ENCODE measurements at regions not wholly inside any gene's neighbourhood (a gene's known extent, or its start where the extent isn't known, plus 50 kb on each side); places are given as distances from the start of the nearest gene placed in this dataset.
"Not testable (repeated sequence)": the region's sequence is repeated elsewhere in the genome, so short reads cannot be mapped to it uniquely, and the experiment has no call there.

- 85 to 86% methylated on average over 4 of the region's 4 CpGs for WGBS, 2 donors
- H3K9me3 ChIP-seq (ENCODE audit: control insufficient read depth, low read length), result no peaks in the 10 kb centered on the region
Observed at GRCh38 chr6:23661549-23661948, 464.5 kb upstream of the NRSN1 start.

GRCh38 chr6:23663096-23663495 lies 462.9 kb upstream of the NRSN1 start:
- intact Hi-C loops (cut with DNase I), result no loop called here
- H3K27me3 ChIP-seq (ENCODE audit: control insufficient read depth in 1 of 2, insufficient read depth in 2 of 2, low read length in 1 of 2), result no peaks in the 10 kb centered on the region
- no peak for DNase-seq
- WGBS, 2 donors, result 60 to 68% methylated on average over 3 of the region's 3 CpGs
- H3K27ac ChIP-seq (ENCODE audit: low read depth in 1 of 2, low read length in 2 of 2), result no peak overlapping the region
- H3K9me3 ChIP-seq (ENCODE audit: control insufficient read depth, low read length), result no peaks in the 10 kb centered on the region
- no peak overlapping the region for H3K4me3 ChIP-seq (ENCODE audit: low read length in 2 of 2)
- ATAC-seq (ENCODE audit: low FRiP score), result no peak
- H3K36me3 ChIP-seq (ENCODE audit: control insufficient read depth in 1 of 2, insufficient read depth in 2 of 2, low read length in 1 of 2), result no peaks in the 10 kb centered on the region
- H3K4me1 ChIP-seq (ENCODE audit: control insufficient read depth in 1 of 2, insufficient read depth in 2 of 2, low read length in 2 of 2), result no peaks in the 10 kb centered on the region

More at GRCh38 chr6:23661549-23661948, 464.5 kb upstream of the NRSN1 start:
- H3K27me3 ChIP-seq (ENCODE audit: control insufficient read depth in 1 of 2, insufficient read depth in 2 of 2, low read length in 1 of 2), result no peaks in the 10 kb centered on the region
- intact Hi-C loops (cut with DNase I), result no loop called here
- H3K4me1 ChIP-seq (ENCODE audit: control insufficient read depth in 1 of 2, insufficient read depth in 2 of 2, low read length in 2 of 2), result no peaks in the 10 kb centered on the region
- no peak overlapping the region for H3K27ac ChIP-seq (ENCODE audit: low read depth in 1 of 2, low read length in 2 of 2)
- ATAC-seq (ENCODE audit: low FRiP score) (no peak), DNase-seq (no peak)
- H3K36me3 ChIP-seq (ENCODE audit: control insufficient read depth in 1 of 2, insufficient read depth in 2 of 2, low read length in 1 of 2), result no peaks in the 10 kb centered on the region
- no peak overlapping the region for H3K4me3 ChIP-seq (ENCODE audit: low read length in 2 of 2)

DNA sequence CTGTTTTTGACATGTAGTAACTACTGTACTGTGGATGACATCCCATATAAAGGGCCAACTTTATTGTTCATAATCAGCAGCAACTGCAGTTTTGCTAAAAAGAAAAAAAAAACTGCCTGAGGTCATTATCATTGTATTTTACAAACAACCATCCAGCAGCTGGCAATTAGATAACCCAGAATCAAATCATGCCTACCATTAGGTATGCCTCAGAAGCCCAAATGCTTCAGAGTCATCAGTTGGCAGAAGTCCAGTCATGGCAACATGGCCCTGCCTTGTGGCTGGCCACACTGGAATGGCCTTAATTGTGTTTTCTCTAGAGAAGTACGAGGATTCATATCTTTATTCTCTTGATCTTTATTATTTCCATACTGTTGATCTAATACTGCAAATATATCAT lies 462.4 kb upstream of the NRSN1 start:
- no peak for DNase-seq
- Histone ChIP-seq H3K4me3 (ENCODE audit: low read length in 2 of 2) (no peak overlapping the region), H3K27ac (ENCODE audit: low read depth in 1 of 2, low read length in 2 of 2) (no peak overlapping the region), H3K36me3 (ENCODE audit: control insufficient read depth in 1 of 2, insufficient read depth in 2 of 2, low read length in 1 of 2) (no peaks in the 10 kb centered on the region), H3K27me3 (ENCODE audit: control insufficient read depth in 1 of 2, insufficient read depth in 2 of 2, low read length in 1 of 2) (no peaks in the 10 kb centered on the region), H3K4me1 (ENCODE audit: control insufficient read depth in 1 of 2, insufficient read depth in 2 of 2, low read length in 2 of 2) (no peaks in the 10 kb centered on the region), H3K9me3 (ENCODE audit: control insufficient read depth, low read length) (no peaks in the 10 kb centered on the region)
- intact Hi-C loops (cut with DNase I), result no loop called here
- ATAC-seq (ENCODE audit: low FRiP score), result no peak
- 74 to 84% methylated on average over 1 of the region's 1 CpG for WGBS, 2 donors

- H3K4me3 ChIP-seq (ENCODE audit: low read length in 2 of 2); ATAC-seq (ENCODE audit: low FRiP score); H3K4me1 ChIP-seq (ENCODE audit: control insufficient read depth in 1 of 2, insufficient read depth in 2 of 2, low read length in 2 of 2); H3K36me3 ChIP-seq (ENCODE audit: control insufficient read depth in 1 of 2, insufficient read depth in 2 of 2, low read length in 1 of 2); DNase-seq; H3K9me3 ChIP-seq (ENCODE audit: control insufficient read depth, low read length); H3K27ac ChIP-seq (ENCODE audit: low read depth in 1 of 2, low read length in 2 of 2); intact Hi-C loops (cut with DNase I); H3K27me3 ChIP-seq (ENCODE audit: control insufficient read depth in 1 of 2, insufficient read depth in 2 of 2, low read length in 1 of 2): not testable (repeated sequence)
- whole genome bisulfite sequencing, 2 donors, result 94 to 95% methylated on average over 6 of the region's 6 CpGs
Observed at GRCh38 chr6:23665911-23666310, 460.1 kb upstream of the NRSN1 start.

DNA sequence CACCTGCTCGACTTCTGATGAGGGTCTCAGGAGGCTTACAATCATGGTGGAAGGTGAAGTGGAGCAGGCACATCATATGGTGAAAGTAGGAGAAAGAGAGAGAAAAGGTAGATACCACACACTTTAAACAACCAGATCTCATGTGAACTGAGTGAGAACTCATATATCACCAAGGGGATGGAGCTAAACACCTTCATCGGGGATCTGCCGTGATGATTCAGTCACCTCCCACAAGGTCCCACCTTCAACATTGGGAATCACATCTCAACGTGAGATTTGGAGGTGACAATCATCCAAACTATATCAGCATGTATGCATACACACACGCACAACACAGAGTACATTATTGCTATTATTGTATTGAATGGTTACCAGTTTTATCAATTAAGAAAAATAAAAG lies 453.3 kb upstream of the NRSN1 start:
- no peak for ATAC-seq (ENCODE audit: low FRiP score)
- Histone ChIP-seq H3K9me3 (ENCODE audit: control insufficient read depth, low read length) (peaks cover 3% of the 10 kb centered on the region), H3K4me1 (ENCODE audit: control insufficient read depth in 1 of 2, insufficient read depth in 2 of 2, low read length in 2 of 2) (no peaks in the 10 kb centered on the region), H3K4me3 (ENCODE audit: low read length in 2 of 2) (no peak overlapping the region), H3K27ac (ENCODE audit: low read depth in 1 of 2, low read length in 2 of 2) (no peak overlapping the region), H3K36me3 (ENCODE audit: control insufficient read depth in 1 of 2, insufficient read depth in 2 of 2, low read length in 1 of 2) (no peaks in the 10 kb centered on the region), H3K27me3 (ENCODE audit: control insufficient read depth in 1 of 2, insufficient read depth in 2 of 2, low read length in 1 of 2) (no peaks in the 10 kb centered on the region)
- intact Hi-C loops (cut with DNase I), result no loop called here
- DNase-seq, result no peak
- WGBS, 2 donors, result 93 to 95% methylated on average over 5 of the region's 5 CpGs

GRCh38 chr6:23678626-23679025 lies 447.4 kb upstream of the NRSN1 start:
- H3K27me3 ChIP-seq (ENCODE audit: control insufficient read depth in 1 of 2, insufficient read depth in 2 of 2, low read length in 1 of 2), result no peaks in the 10 kb centered on the region
- no peak for ATAC-seq (ENCODE audit: low FRiP score)
- WGBS, 2 donors, result 82 to 93% methylated on average over 3 of the region's 3 CpGs
- H3K36me3 ChIP-seq (ENCODE audit: control insufficient read depth in 1 of 2, insufficient read depth in 2 of 2, low read length in 1 of 2), result no peaks in the 10 kb centered on the region
- intact Hi-C loops (cut with DNase I), result no loop called here
- H3K4me1 ChIP-seq (ENCODE audit: control insufficient read depth in 1 of 2, insufficient read depth in 2 of 2, low read length in 2 of 2), result no peaks in the 10 kb centered on the region
- H3K9me3 ChIP-seq (ENCODE audit: control insufficient read depth, low read length), result no peaks in the 10 kb centered on the region
- no peak overlapping the region for H3K4me3 ChIP-seq (ENCODE audit: low read length in 2 of 2)
- DNase-seq, result no peak
- no peak overlapping the region for H3K27ac ChIP-seq (ENCODE audit: low read depth in 1 of 2, low read length in 2 of 2)

DNA sequence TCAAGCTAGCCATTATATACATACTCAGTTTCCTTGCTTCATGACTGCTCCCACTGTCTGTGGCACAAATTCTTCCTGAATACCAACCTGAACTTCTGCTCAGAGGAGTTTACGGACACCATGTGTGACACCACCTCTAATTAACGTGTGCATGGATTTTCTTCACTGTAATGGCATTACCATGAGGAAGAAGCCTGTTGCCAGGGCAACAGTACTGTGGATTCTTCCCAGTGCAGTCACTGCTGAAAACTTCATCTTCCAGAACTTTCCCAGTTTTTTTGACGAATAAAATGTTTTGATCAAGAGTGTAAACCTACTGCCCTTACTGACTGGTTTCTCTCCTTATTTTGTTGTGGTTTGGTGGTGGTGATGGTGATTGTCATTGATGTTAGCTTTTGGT lies 444.3 kb upstream of the NRSN1 start:
- ATAC-seq (ENCODE audit: low FRiP score) (no peak), DNase-seq (no peak)
- H3K36me3 ChIP-seq (ENCODE audit: control insufficient read depth in 1 of 2, insufficient read depth in 2 of 2, low read length in 1 of 2), result no peaks in the 10 kb centered on the region
- 52 to 55% methylated on average over 3 of the region's 3 CpGs for WGBS, 2 donors
- H3K4me1 ChIP-seq (ENCODE audit: control insufficient read depth in 1 of 2, insufficient read depth in 2 of 2, low read length in 2 of 2), result no peaks in the 10 kb centered on the region
- no peak overlapping the region for H3K27ac ChIP-seq (ENCODE audit: low read depth in 1 of 2, low read length in 2 of 2)
- no peak overlapping the region for H3K4me3 ChIP-seq (ENCODE audit: low read length in 2 of 2)
- intact Hi-C loops (cut with DNase I), result no loop called here
- H3K9me3 ChIP-seq (ENCODE audit: control insufficient read depth, low read length), result no peaks in the 10 kb centered on the region
- no peaks in the 10 kb centered on the region for H3K27me3 ChIP-seq (ENCODE audit: control insufficient read depth in 1 of 2, insufficient read depth in 2 of 2, low read length in 1 of 2)

DNA sequence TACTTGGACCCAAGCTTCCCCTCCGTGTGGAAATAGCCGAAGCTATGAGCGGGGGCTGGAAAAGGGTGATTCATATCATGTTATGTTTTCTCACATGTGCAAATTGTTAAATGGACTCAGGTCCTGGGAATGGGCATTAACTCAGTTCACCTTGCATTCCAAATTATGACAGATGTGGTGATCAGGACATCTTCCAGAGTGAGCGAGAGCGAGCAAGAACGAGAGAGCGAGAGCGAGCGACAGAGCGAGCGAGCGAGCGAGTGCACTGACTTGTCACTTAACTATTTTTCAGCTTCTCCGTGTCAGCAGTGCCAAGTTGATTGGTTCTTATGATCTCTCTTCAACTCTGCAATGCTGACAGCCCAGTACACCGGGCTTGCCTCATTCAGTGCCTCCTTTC lies 437.4 kb upstream of the NRSN1 start:
- WGBS, 2 donors, result 24 to 60% methylated on average over 15 of the region's 15 CpGs
- intact Hi-C loops (cut with DNase I), result no loop called here
- DNase-seq, result no peak
- no peak for ATAC-seq (ENCODE audit: low FRiP score)
- no peak overlapping the region for H3K4me3 ChIP-seq (ENCODE audit: low read length in 2 of 2)
- no peak overlapping the region for H3K27ac ChIP-seq (ENCODE audit: low read depth in 1 of 2, low read length in 2 of 2)
- no peaks in the 10 kb centered on the region for H3K27me3 ChIP-seq (ENCODE audit: control insufficient read depth in 1 of 2, insufficient read depth in 2 of 2, low read length in 1 of 2)
- H3K36me3 ChIP-seq (ENCODE audit: control insufficient read depth in 1 of 2, insufficient read depth in 2 of 2, low read length in 1 of 2), result no peaks in the 10 kb centered on the region
- no peaks in the 10 kb centered on the region for H3K9me3 ChIP-seq (ENCODE audit: control insufficient read depth, low read length)
- no peaks in the 10 kb centered on the region for H3K4me1 ChIP-seq (ENCODE audit: control insufficient read depth in 1 of 2, insufficient read depth in 2 of 2, low read length in 2 of 2)

- intact Hi-C loops (cut with DNase I), result no loop called here
- no peak for ATAC-seq (ENCODE audit: low FRiP score)
- 32 to 37% methylated on average over 5 of the region's 5 CpGs for WGBS, 2 donors
- Histone ChIP-seq H3K27ac (ENCODE audit: low read depth in 1 of 2, low read length in 2 of 2) (no peak overlapping the region), H3K4me1 (ENCODE audit: control insufficient read depth in 1 of 2, insufficient read depth in 2 of 2, low read length in 2 of 2) (no peaks in the 10 kb centered on the region), H3K27me3 (ENCODE audit: control insufficient read depth in 1 of 2, insufficient read depth in 2 of 2, low read length in 1 of 2) (no peaks in the 10 kb centered on the region), H3K36me3 (ENCODE audit: control insufficient read depth in 1 of 2, insufficient read depth in 2 of 2, low read length in 1 of 2) (no peaks in the 10 kb centered on the region), H3K9me3 (ENCODE audit: control insufficient read depth, low read length) (no peaks in the 10 kb centered on the region), H3K4me3 (ENCODE audit: low read length in 2 of 2) (no peak overlapping the region)
- DNase-seq, result no peak
Observed at GRCh38 chr6:23690453-23691049, 435.5 kb upstream of the NRSN1 start.
